PC-3 (cell line): ENCODE measurements at regions not wholly inside any gene's neighbourhood (a gene's known extent, or its start where the extent isn't known, plus 50 kb on each side); places are given as distances from the start of the nearest gene placed in this dataset.

Source experiments
- ATAC-seq: fragments of 200-7000 bp; cut with Tn5 transposase; 2 replicates; pipeline ENCODE4 v1.9.1; 2020; ENCODE audit warnings: mild to moderate bottlenecking, moderate library complexity
- BruUV-seq: library from RNA; stranded (reverse); fragments of 400-500 nt; replicated peaks from 2 replicates; lab custom pipeline; 2021; lab: Mats Ljungman, UMichigan
- CTCF ChIA-PET: fragments of 300-600 bp; sonication (Branson Sonifier 250); formaldehyde crosslinking; loops from one replicate; lab custom pipeline; 2022; ENCODE audit warnings: antibody characterized with exemption; lab: Charles Lee
- POLR2A ChIA-PET: fragments of 300-600 bp; sonication (Branson Sonifier 250); formaldehyde crosslinking; loops from one replicate; lab custom pipeline; 2022; ENCODE audit warnings: antibody characterized with exemption; ENCODE audit not compliant: unreplicated experiment; lab: Charles Lee
- DNase-seq: peaks from one replicate; pipeline ENCODE4 v3.0.0-alpha.2; 2015
- H2AFZ ChIP-seq: fragments of 300-600 bp; sonication (generic); 2 replicates; pipeline ENCODE4 v1.6.0; 2016; ENCODE audit warnings: antibody characterized with exemption, low read length
- H3F3A ChIP-seq: fragments of 300-600 bp; sonication (generic); one replicate; pipeline ENCODE4 v1.6.0; 2017; ENCODE audit warnings: antibody characterized with exemption, low read length, control low read depth, mild to moderate bottlenecking; ENCODE audit not compliant: unreplicated experiment
- H3K27ac ChIP-seq: fragments of 300-600 bp; sonication (generic); 2 replicates; pipeline ENCODE4 v1.5.1; 2016; ENCODE audit warnings: mild to moderate bottlenecking, low read length
- H3K27me3 ChIP-seq: fragments of 300-600 bp; sonication (generic); 2 replicates; pipeline ENCODE4 v1.6.1; 2016; ENCODE audit warnings: low read length, mixed read lengths
- H3K36me3 ChIP-seq: fragments of 300-600 bp; sonication (generic); 2 replicates; pipeline ENCODE4 v1.6.1; 2016; ENCODE audit warnings: low read depth, mixed run types, low read length, mixed read lengths
- H3K4me1 ChIP-seq: fragments of 300-600 bp; sonication (generic); 2 replicates; pipeline ENCODE4 v1.5.1; 2016; ENCODE audit warnings: low read length; ENCODE audit not compliant: insufficient read depth
- H3K4me2 ChIP-seq: fragments of 300-600 bp; sonication (generic); 2 replicates; pipeline ENCODE4 v1.6.0; 2016; ENCODE audit warnings: low read length
- H3K4me3 ChIP-seq: fragments of 300-600 bp; sonication (generic); 2 replicates; pipeline ENCODE4 v1.5.1; 2016; ENCODE audit warnings: mild to moderate bottlenecking, low read length, mixed read lengths
- H3K79me2 ChIP-seq: fragments of 300-600 bp; sonication (generic); 2 replicates; pipeline ENCODE4 v1.6.1; 2017; ENCODE audit warnings: low read length, mixed read lengths
- H3K9ac ChIP-seq: fragments of 300-600 bp; sonication (generic); 2 replicates; pipeline ENCODE4 v1.6.0; 2016; ENCODE audit warnings: mild to moderate bottlenecking, low read length
- H3K9me2 ChIP-seq: fragments of 300-600 bp; sonication (generic); replicated peaks from 2 replicates; pipeline ENCODE4 v1.6.1; 2016; ENCODE audit warnings: mixed run types, low read length, mixed read lengths
- H3K9me3 ChIP-seq: fragments of 300-600 bp; sonication (generic); 2 replicates; pipeline ENCODE4 v1.6.1; 2016; ENCODE audit warnings: low read length, mixed read lengths
- H4K20me1 ChIP-seq: fragments of 300-600 bp; sonication (generic); 2 replicates; pipeline ENCODE4 v1.6.1; 2016; ENCODE audit warnings: low read length, mixed read lengths
- CTCF ChIP-seq: fragments of 300-600 bp; sonication (generic); conservative IDR thresholded peaks from 2 replicates; pipeline ENCODE4 v1.5.1; 2017; ENCODE audit warnings: antibody characterized with exemption, low read depth, mild to moderate bottlenecking, low read length
- EZH2 ChIP-seq: fragments of 300-600 bp; sonication (generic); IDR thresholded peaks from one replicate; pipeline ENCODE4 v1.6.1; 2017; ENCODE audit warnings: antibody characterized with exemption, mild to moderate bottlenecking, low read length; ENCODE audit not compliant: unreplicated experiment
- EZH2phosphoT487 ChIP-seq: fragments of 300-600 bp; sonication (generic); IDR thresholded peaks from 2 replicates; pipeline ENCODE4 v1.6.1; 2018; ENCODE audit warnings: mild to moderate bottlenecking, antibody characterized with exemption, low read length, borderline replicate concordance
- intact Hi-C: fragments of 100-400 bp; cut with micrococcal nuclease; formaldehyde crosslinking; loops from 2 replicates; pipeline ENCODE4 v1.9.0; 2023

DNA sequence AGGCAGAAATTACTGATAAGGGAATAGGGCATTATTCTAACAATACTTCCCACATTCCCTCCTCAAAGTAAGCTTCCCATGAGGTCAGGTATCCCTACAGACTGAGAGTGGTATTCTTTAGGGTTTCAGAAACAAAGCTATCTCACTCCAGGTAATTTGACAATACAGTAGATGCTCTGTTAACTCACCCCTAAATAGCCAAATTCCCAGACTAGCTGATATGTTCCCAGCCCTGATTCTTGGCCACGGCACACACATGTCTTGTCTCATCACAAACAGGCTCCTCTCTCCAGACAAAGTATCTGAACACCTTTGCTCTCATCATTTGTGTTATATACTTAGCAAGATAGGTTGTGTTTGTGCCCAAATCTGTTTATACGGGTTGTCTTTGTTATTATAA lies 139.9 kb downstream of the ZNF608 start:
- no peaks in the 10 kb centered on the region for H3K9me3 ChIP-seq
- TF ChIP-seq CTCF (no peak), EZH2 (no peak), EZH2phosphoT487 (no peak)
- no TSS peak for BruUV-seq
- DNase-seq (no peak), ATAC-seq (no peak)
- no peak overlapping the region for H3K27ac ChIP-seq
- no peaks in the 10 kb centered on the region for H3K9me2 ChIP-seq
- no peak overlapping the region for H2AFZ ChIP-seq
- H3K4me1 ChIP-seq = no peaks in the 10 kb centered on the region
- H3K27me3 ChIP-seq = no peaks in the 10 kb centered on the region
- no peaks in the 10 kb centered on the region for H3F3A ChIP-seq
- no peaks in the 10 kb centered on the region for H3K79me2 ChIP-seq
- no peak overlapping the region for H3K4me2 ChIP-seq
- ChIA-PET CTCF (no interaction called here), POLR2A (no interaction called here)
- H3K4me3 ChIP-seq = no peak overlapping the region
- intact Hi-C loops = no loop called here
- H3K36me3 ChIP-seq = no peaks in the 10 kb centered on the region
- H4K20me1 ChIP-seq = no peaks in the 10 kb centered on the region
- H3K9ac ChIP-seq = no peak overlapping the region

- H3K36me3 ChIP-seq = no peaks in the 10 kb centered on the region
- no peak overlapping the region for H3K27ac ChIP-seq
- H3K4me1 ChIP-seq = no peaks in the 10 kb centered on the region
- no peaks in the 10 kb centered on the region for H3F3A ChIP-seq
- ChIA-PET POLR2A (no interaction called here), CTCF (no interaction called here)
- intact Hi-C loops = no loop called here
- ATAC-seq (no peak), DNase-seq (no peak)
- H3K9ac ChIP-seq = no peak overlapping the region
- H2AFZ ChIP-seq = no peak overlapping the region
- H3K4me2 ChIP-seq = no peak overlapping the region
- no peaks in the 10 kb centered on the region for H4K20me1 ChIP-seq
- no TSS peak for BruUV-seq
- no peak overlapping the region for H3K4me3 ChIP-seq
- no peaks in the 10 kb centered on the region for H3K9me2 ChIP-seq
- H3K9me3 ChIP-seq = no peaks in the 10 kb centered on the region
- TF ChIP-seq EZH2 (no peak), CTCF (no peak)
- no peaks in the 10 kb centered on the region for H3K27me3 ChIP-seq
- no peaks in the 10 kb centered on the region for H3K79me2 ChIP-seq
These were observed 140.3 kb downstream of the ZNF608 start for GRCh38 chr5:124606093-124606492.

- Histone ChIP-seq H3K27me3 (no peaks in the 10 kb centered on the region), H3K27ac (no peak overlapping the region), H3K4me2 (no peak overlapping the region), H4K20me1 (no peaks in the 10 kb centered on the region), H2AFZ (no peak overlapping the region), H3K9ac (no peak overlapping the region), H3F3A (no peaks in the 10 kb centered on the region), H3K4me1 (no peaks in the 10 kb centered on the region), H3K9me3 (no peaks in the 10 kb centered on the region), H3K79me2 (no peaks in the 10 kb centered on the region), H3K36me3 (no peaks in the 10 kb centered on the region), H3K4me3 (no peak overlapping the region), H3K9me2 (no peaks in the 10 kb centered on the region)
- ATAC-seq = no peak
- intact Hi-C loops = no loop called here
- ChIA-PET CTCF (no interaction called here), POLR2A (no interaction called here)
- TF ChIP-seq EZH2 (no peak), EZH2phosphoT487 (no peak), CTCF (no peak)
- DNase-seq = no peak
- BruUV-seq = no TSS peak
These were observed 140.9 kb downstream of the ZNF608 start for GRCh38 chr5:124605541-124605940.
